ENCODE measurements at regions not wholly inside any gene's neighbourhood (a gene's known extent, or its start where the extent isn't known, plus 50 kb on each side); places are given as distances from the start of the nearest gene placed in this dataset.

DNA sequence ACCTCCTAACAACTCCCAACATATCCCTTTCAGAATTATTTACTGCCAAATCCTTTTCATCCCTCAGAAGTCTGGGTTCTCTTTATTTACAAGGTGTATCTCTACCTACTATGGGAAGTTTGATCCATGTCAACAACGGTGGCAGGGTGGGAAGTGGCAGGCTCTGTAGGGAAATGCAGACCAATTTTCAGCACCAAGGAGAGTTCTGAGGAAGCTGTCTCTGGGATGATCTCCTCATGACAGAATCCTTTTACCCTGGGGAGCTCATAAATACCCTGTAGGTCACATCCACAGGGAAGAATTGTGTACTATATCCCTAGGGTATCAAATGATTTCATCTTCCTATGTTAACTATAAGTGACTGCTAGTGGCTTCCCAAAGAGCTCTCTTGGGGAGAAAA lies 107.8 kb upstream of the NEK6 start:
- Histone ChIP-seq H4K91ac (ENCODE audit: low read depth, low read length, poor library complexity) (no peak overlapping the region), H4K8ac (ENCODE audit: low read depth, low read length) (no peak overlapping the region), H2AFZ (ENCODE audit: low read length) (no peak overlapping the region), H3K27me3 (ENCODE audit: control insufficient read depth in 3 of 3, insufficient read depth in 3 of 3, low read depth in 1 of 3, low read length in 3 of 3) (peaks cover 0 to 2% (median 0%) of the 10 kb centered on the region in 3 experiments), H3K23ac (ENCODE audit: low read depth, low read length, poor library complexity) (no peak overlapping the region), H3K9me3 (replicated peaks in 1 of 2; ENCODE audit: control insufficient read depth in 2 of 2, insufficient read depth in 1 of 2, low read depth in 1 of 2, low read length in 2 of 2) (no peaks in the 10 kb centered on the region), H3K4ac (ENCODE audit: low read length) (no peak overlapping the region), H2BK12ac (ENCODE audit: low read length) (no peak overlapping the region), H2BK15ac (ENCODE audit: low read length) (no peak overlapping the region), H3K36me3 (replicated peaks in 1 of 2; ENCODE audit: control insufficient read depth in 2 of 2, insufficient read depth in 2 of 2, low read length in 2 of 2) (no peaks in the 10 kb centered on the region), H3K18ac (ENCODE audit: low read length) (no peak overlapping the region), H3K27ac (replicated peaks; ENCODE audit: low read length) (no peak overlapping the region), H3K79me1 (ENCODE audit: low read depth, low read length) (no peaks in the 10 kb centered on the region), H3K14ac (ENCODE audit: low read length) (no peak overlapping the region), H2BK5ac (ENCODE audit: low read length) (no peak overlapping the region), H3K4me3 (ENCODE audit: low read length in 2 of 2) (no peak overlapping the region), H3K4me1 (ENCODE audit: control insufficient read depth in 2 of 2, insufficient read depth in 1 of 2, low read depth in 1 of 2, low read length in 2 of 2) (no peaks in the 10 kb centered on the region), H3K9ac (ENCODE audit: low read depth, low read length, poor library complexity) (no peak overlapping the region), H2AK5ac (ENCODE audit: low read depth, low read length) (no peak overlapping the region), H2BK120ac (ENCODE audit: low read depth, low read length) (no peak overlapping the region), H3K4me2 (ENCODE audit: insufficient read depth, low read length, poor library complexity, severe bottlenecking) (no peak overlapping the region)
- no CpG with 5 or more reads among the region's 1 CpG for WGBS, 2 donors (ENCODE audit: extremely low coverage in 2 of 2, insufficient read length in 2 of 2, insufficient replicate concordance in 1 of 2)
- no peak for DNase-seq (ENCODE audit: low spot score)

DNA sequence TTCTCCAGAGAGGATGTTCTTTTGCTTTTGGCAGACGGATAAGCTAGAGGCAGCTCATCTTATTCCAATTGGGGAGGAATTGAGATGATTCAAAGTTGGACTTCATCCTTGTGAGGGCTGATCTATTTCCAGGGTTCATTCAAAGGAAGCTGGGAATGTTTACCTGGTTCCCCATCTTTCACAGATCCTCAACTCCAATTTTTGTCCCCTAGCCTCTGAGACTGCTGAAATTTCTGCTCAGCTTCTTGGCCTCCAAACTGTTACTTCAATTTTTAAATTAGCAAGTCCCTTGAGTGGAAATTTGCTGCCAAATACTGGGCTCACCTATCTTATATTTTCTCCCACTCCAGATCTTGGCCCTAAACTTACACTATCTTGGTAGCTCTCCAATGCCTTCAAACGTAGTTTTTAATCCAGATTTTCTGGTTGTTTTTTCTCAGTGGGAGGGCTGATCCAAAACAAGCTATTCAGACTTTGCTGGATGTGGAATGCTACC lies 93.9 kb upstream of the NEK6 start:
- Histone ChIP-seq H3K4me1 (ENCODE audit: control insufficient read depth in 2 of 2, insufficient read depth in 1 of 2, low read depth in 1 of 2, low read length in 2 of 2) (peaks cover 0 to 1% of the 10 kb centered on the region in 2 donors), H2BK15ac (ENCODE audit: low read length) (no peak overlapping the region), H3K18ac (ENCODE audit: low read length) (no peak overlapping the region), H2AK5ac (ENCODE audit: low read depth, low read length) (no peak overlapping the region), H3K27ac (replicated peaks; ENCODE audit: low read length) (no peak overlapping the region), H3K4ac (ENCODE audit: low read length) (no peak overlapping the region), H4K8ac (ENCODE audit: low read depth, low read length) (no peak overlapping the region), H3K27me3 (ENCODE audit: control insufficient read depth in 3 of 3, insufficient read depth in 3 of 3, low read depth in 1 of 3, low read length in 3 of 3) (no peaks in the 10 kb centered on the region), H3K9ac (ENCODE audit: low read depth, low read length, poor library complexity) (no peak overlapping the region), H2AFZ (ENCODE audit: low read length) (no peak overlapping the region), H3K23ac (ENCODE audit: low read depth, low read length, poor library complexity) (no peak overlapping the region), H2BK5ac (ENCODE audit: low read length) (no peak overlapping the region), H3K14ac (ENCODE audit: low read length) (no peak overlapping the region), H2BK120ac (ENCODE audit: low read depth, low read length) (no peak overlapping the region), H2BK12ac (ENCODE audit: low read length) (no peak overlapping the region), H3K4me3 (ENCODE audit: low read length in 2 of 2) (no peak overlapping the region), H3K9me3 (replicated peaks in 1 of 2; ENCODE audit: control insufficient read depth in 2 of 2, insufficient read depth in 1 of 2, low read depth in 1 of 2, low read length in 2 of 2) (no peaks in the 10 kb centered on the region), H3K4me2 (ENCODE audit: insufficient read depth, low read length, poor library complexity, severe bottlenecking) (no peak overlapping the region), H3K36me3 (replicated peaks in 1 of 2; ENCODE audit: control insufficient read depth in 2 of 2, insufficient read depth in 2 of 2, low read length in 2 of 2) (no peaks in the 10 kb centered on the region), H3K79me1 (ENCODE audit: low read depth, low read length) (no peaks in the 10 kb centered on the region), H4K91ac (ENCODE audit: low read depth, low read length, poor library complexity) (no peak overlapping the region)
- WGBS, 2 donors (ENCODE audit: extremely low coverage in 2 of 2, insufficient read length in 2 of 2, insufficient replicate concordance in 1 of 2) = no CpG with 5 or more reads among the region's 2 CpGs
- DNase-seq (ENCODE audit: low spot score) = no peak

DNA sequence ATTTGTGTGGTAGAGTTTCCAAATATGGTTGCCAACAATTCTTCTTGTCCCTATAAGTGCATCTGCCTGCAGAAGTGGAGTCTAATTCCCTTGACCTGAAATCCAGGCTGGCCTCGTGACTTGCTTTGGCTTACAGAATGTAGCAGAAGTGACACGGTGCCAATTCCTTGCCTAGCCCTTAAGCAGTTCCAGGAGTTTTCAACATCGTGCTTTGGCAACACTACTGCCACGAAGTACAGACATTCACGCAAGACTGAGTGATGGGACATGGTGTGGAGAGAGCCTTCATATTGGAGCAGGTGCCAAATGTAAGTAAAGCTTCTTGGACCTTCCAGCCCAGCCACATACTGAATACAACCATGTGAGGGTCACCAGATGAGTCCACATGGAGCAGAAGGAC lies 92.9 kb upstream of the NEK6 start:
- Histone ChIP-seq H3K36me3 (replicated peaks in 1 of 2; ENCODE audit: control insufficient read depth in 2 of 2, insufficient read depth in 2 of 2, low read length in 2 of 2) (no peaks in the 10 kb centered on the region), H3K18ac (ENCODE audit: low read length) (no peak overlapping the region), H2AK5ac (ENCODE audit: low read depth, low read length) (no peak overlapping the region), H3K27me3 (ENCODE audit: control insufficient read depth in 3 of 3, insufficient read depth in 3 of 3, low read depth in 1 of 3, low read length in 3 of 3) (no peaks in the 10 kb centered on the region), H3K9ac (ENCODE audit: low read depth, low read length, poor library complexity) (no peak overlapping the region), H3K4me2 (ENCODE audit: insufficient read depth, low read length, poor library complexity, severe bottlenecking) (no peak overlapping the region), H3K9me3 (replicated peaks in 1 of 2; ENCODE audit: control insufficient read depth in 2 of 2, insufficient read depth in 1 of 2, low read depth in 1 of 2, low read length in 2 of 2) (no peaks in the 10 kb centered on the region), H4K91ac (ENCODE audit: low read depth, low read length, poor library complexity) (no peak overlapping the region), H2AFZ (ENCODE audit: low read length) (no peak overlapping the region), H2BK15ac (ENCODE audit: low read length) (no peak overlapping the region), H3K23ac (ENCODE audit: low read depth, low read length, poor library complexity) (no peak overlapping the region), H3K79me1 (ENCODE audit: low read depth, low read length) (no peaks in the 10 kb centered on the region), H3K14ac (ENCODE audit: low read length) (no peak overlapping the region), H3K27ac (replicated peaks; ENCODE audit: low read length) (no peak overlapping the region), H4K8ac (ENCODE audit: low read depth, low read length) (no peak overlapping the region), H3K4ac (ENCODE audit: low read length) (no peak overlapping the region), H3K4me1 (ENCODE audit: control insufficient read depth in 2 of 2, insufficient read depth in 1 of 2, low read depth in 1 of 2, low read length in 2 of 2) (peaks cover 0 to 1% of the 10 kb centered on the region in 2 donors), H2BK120ac (ENCODE audit: low read depth, low read length) (no peak overlapping the region), H2BK5ac (ENCODE audit: low read length) (no peak overlapping the region), H3K4me3 (ENCODE audit: low read length in 2 of 2) (no peak overlapping the region), H2BK12ac (ENCODE audit: low read length) (no peak overlapping the region)
- DNase-seq (ENCODE audit: low spot score) = no peak
- no CpG with 5 or more reads among the region's 5 CpGs for WGBS, 2 donors (ENCODE audit: extremely low coverage in 2 of 2, insufficient read length in 2 of 2, insufficient replicate concordance in 1 of 2)

DNA sequence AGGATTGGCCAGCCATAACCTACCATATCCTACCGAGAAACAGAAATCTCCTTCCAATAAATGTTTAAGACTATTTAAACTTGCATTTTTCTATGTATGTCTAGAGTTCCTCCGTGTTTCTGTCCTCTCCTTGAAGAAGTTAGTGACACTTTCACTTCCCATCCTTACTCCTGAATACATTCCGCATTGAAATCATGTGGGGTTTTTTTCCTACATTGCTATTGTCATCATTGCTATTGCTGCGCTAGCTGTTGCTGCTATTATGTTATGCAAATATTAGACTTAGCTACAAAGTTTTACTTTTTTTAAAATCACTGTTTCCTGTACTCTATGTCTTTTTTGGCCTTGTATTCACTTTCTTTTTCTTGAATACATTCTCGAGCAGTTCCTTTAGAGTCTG lies 83.3 kb upstream of the NEK6 start:
- no peak overlapping the region for H2BK120ac ChIP-seq (ENCODE audit: low read depth, low read length)
- H3K36me3 ChIP-seq (replicated peaks in 1 of 2; ENCODE audit: control insufficient read depth in 2 of 2, insufficient read depth in 2 of 2, low read length in 2 of 2) = no peaks in the 10 kb centered on the region
- H3K27me3 ChIP-seq (ENCODE audit: control insufficient read depth in 3 of 3, insufficient read depth in 3 of 3, low read depth in 1 of 3, low read length in 3 of 3) = peaks cover 0 to 2% (median 0%) of the 10 kb centered on the region in 3 experiments
- no peak overlapping the region for H3K4me3 ChIP-seq (ENCODE audit: low read length in 2 of 2)
- DNase-seq (ENCODE audit: low spot score) = no peak
- no CpG with 5 or more reads among the region's 5 CpGs for WGBS, 2 donors (ENCODE audit: extremely low coverage in 2 of 2, insufficient read length in 2 of 2, insufficient replicate concordance in 1 of 2)
- H3K4me1 ChIP-seq (ENCODE audit: control insufficient read depth in 2 of 2, insufficient read depth in 1 of 2, low read depth in 1 of 2, low read length in 2 of 2) = no peaks in the 10 kb centered on the region
- H4K91ac ChIP-seq (ENCODE audit: low read depth, low read length, poor library complexity) = no peak overlapping the region
- no peak overlapping the region for H3K23ac ChIP-seq (ENCODE audit: low read depth, low read length, poor library complexity)
- H4K8ac ChIP-seq (ENCODE audit: low read depth, low read length) = no peak overlapping the region
- no peak overlapping the region for H3K4ac ChIP-seq (ENCODE audit: low read length)
- H3K9ac ChIP-seq (ENCODE audit: low read depth, low read length, poor library complexity) = no peak overlapping the region
- no peak overlapping the region for H3K14ac ChIP-seq (ENCODE audit: low read length)
- H3K9me3 ChIP-seq (replicated peaks in 1 of 2; ENCODE audit: control insufficient read depth in 2 of 2, insufficient read depth in 1 of 2, low read depth in 1 of 2, low read length in 2 of 2) = no peaks in the 10 kb centered on the region
- no peak overlapping the region for H3K27ac ChIP-seq (replicated peaks; ENCODE audit: low read length)
- H3K79me1 ChIP-seq (ENCODE audit: low read depth, low read length) = peaks cover 2% of the 10 kb centered on the region
- no peak overlapping the region for H2AK5ac ChIP-seq (ENCODE audit: low read depth, low read length)
- H2BK15ac ChIP-seq (ENCODE audit: low read length) = no peak overlapping the region
- no peak overlapping the region for H3K4me2 ChIP-seq (ENCODE audit: insufficient read depth, low read length, poor library complexity, severe bottlenecking)
- no peak overlapping the region for H2BK5ac ChIP-seq (ENCODE audit: low read length)
- H3K18ac ChIP-seq (ENCODE audit: low read length) = no peak overlapping the region
- no peak overlapping the region for H2AFZ ChIP-seq (ENCODE audit: low read length)
- no peak overlapping the region for H2BK12ac ChIP-seq (ENCODE audit: low read length)

Data from neuronal stem cell (in vitro differentiated cells).